Peyer's patch (tissue), 4 donors: ENCODE measurements at regions not wholly inside any gene's neighbourhood (a gene's known extent, or its start where the extent isn't known, plus 50 kb on each side); places are given as distances from the start of the nearest gene placed in this dataset.

ENCODE experiments used
- DNase-seq, 3 donors: peaks; one replicate each; pipeline ENCODE4 v3.0.0-alpha.2; 2017 to 2019
- H3K27ac ChIP-seq, 4 donors: fragments of 200-600 bp; sonication (generic); one replicate each; pipeline ENCODE4 v1.5.1; 2016 to 2019
- H3K27me3 ChIP-seq, 2 donors: fragments of 200-600 bp; sonication (generic); one replicate each; pipeline ENCODE4 v1.5.1; 2019
- H3K36me3 ChIP-seq, 3 donors: fragments of 200-600 bp; sonication (generic); one replicate each; pipeline ENCODE4 v1.5.1; 2016 to 2019
- H3K4me1 ChIP-seq, 4 donors: fragments of 200-600 bp; sonication (generic); one replicate each; pipeline ENCODE4 v1.5.1; 2016 to 2019
- H3K4me3 ChIP-seq, 4 donors: fragments of 200-600 bp; sonication (generic); 1 replicate in 3 of 4; 2 replicates in 1 of 4; pipeline ENCODE4 v1.5.1; 2016 to 2019; ENCODE audit warnings: mild to moderate bottlenecking in 1 of 4
- H3K9me3 ChIP-seq, 4 donors: fragments of 200-600 bp; sonication (generic); one replicate each; pipeline ENCODE4 v1.5.1; 2016 to 2019; ENCODE audit warnings: mild to moderate bottlenecking in 1 of 4
- CTCF ChIP-seq, 6 experiments: fragments of 450-650 bp in 4 of 6; fragments of 200-600 bp in 2 of 6; sonication (generic) in 1 of 6; IDR thresholded peaks; one replicate each; pipeline ENCODE4 v1.5.1; 2017 to 2019; ENCODE audit warnings: antibody characterized with exemption in 6 of 6, mild to moderate bottlenecking in 3 of 6, moderate library complexity in 1 of 6
- POLR2A ChIP-seq, 2 donors: fragments of 450-650 bp; IDR thresholded peaks; one replicate each; pipeline ENCODE4 v1.5.1; 2017; ENCODE audit warnings: antibody characterized with exemption in 2 of 2, mild to moderate bottlenecking in 2 of 2, moderate library complexity in 2 of 2

GRCh38 chr7:47221826-47222225 lies 360.1 kb downstream of the TNS3 start:
- no peak for DNase-seq
- H3K9me3 ChIP-seq, result no peaks in the 10 kb centered on the region
- no peaks in the 10 kb centered on the region for H3K4me1 ChIP-seq
- no peaks in the 10 kb centered on the region for H3K36me3 ChIP-seq
- H3K27me3 ChIP-seq, result no peaks in the 10 kb centered on the region
- H3K4me3 ChIP-seq, result no peak overlapping the region
- H3K27ac ChIP-seq, result no peak overlapping the region
- TF ChIP-seq CTCF (IDR thresholded peaks at IDR 0.05) (no peak), POLR2A (IDR thresholded peaks at IDR 0.05) (no peak)

- Histone ChIP-seq H3K27ac (no peak overlapping the region), H3K4me1 (no peaks in the 10 kb centered on the region), H3K4me3 (no peak overlapping the region), H3K9me3 (no peaks in the 10 kb centered on the region), H3K36me3 (no peaks in the 10 kb centered on the region), H3K27me3 (no peaks in the 10 kb centered on the region)
- no peak for DNase-seq
- no peak for TF ChIP-seq CTCF (IDR thresholded peaks at IDR 0.05)
- no peak for TF ChIP-seq POLR2A (IDR thresholded peaks at IDR 0.05)
Measured at GRCh38 chr7:47218378-47219176, 363.3 kb downstream of the TNS3 start.

- no peak overlapping the region for H3K27ac ChIP-seq
- no peak overlapping the region for H3K4me3 ChIP-seq
- no peak for DNase-seq
- H3K36me3 ChIP-seq, result no peaks in the 10 kb centered on the region
- no peak for TF ChIP-seq CTCF (IDR thresholded peaks at IDR 0.05)
- TF ChIP-seq POLR2A (IDR thresholded peaks at IDR 0.05), result no peak
- no peaks in the 10 kb centered on the region for H3K27me3 ChIP-seq
- no peaks in the 10 kb centered on the region for H3K9me3 ChIP-seq
- no peaks in the 10 kb centered on the region for H3K4me1 ChIP-seq
Measured at GRCh38 chr7:47217570-47218360, 364.1 kb downstream of the TNS3 start.

- H3K27me3 ChIP-seq, result no peaks in the 10 kb centered on the region
- DNase-seq, result no peak
Measured at GRCh38 chr7:47217086-47217485, 364.8 kb downstream of the TNS3 start.

GRCh38 chr7:47216439-47216838 lies 365.5 kb downstream of the TNS3 start:
- DNase-seq, result no peak
- TF ChIP-seq POLR2A (IDR thresholded peaks at IDR 0.05) (no peak), CTCF (IDR thresholded peaks at IDR 0.05) (no peak)
- H3K27ac ChIP-seq, result no peak overlapping the region

More at GRCh38 chr7:47217086-47217485, 364.8 kb downstream of the TNS3 start:
- H3K4me1 ChIP-seq, result no peaks in the 10 kb centered on the region
- no peaks in the 10 kb centered on the region for H3K36me3 ChIP-seq
- TF ChIP-seq POLR2A (IDR thresholded peaks at IDR 0.05), result no peak
- TF ChIP-seq CTCF (IDR thresholded peaks at IDR 0.05), result no peak
- H3K27ac ChIP-seq, result no peak overlapping the region
- H3K4me3 ChIP-seq, result no peak overlapping the region
- no peaks in the 10 kb centered on the region for H3K9me3 ChIP-seq

More at GRCh38 chr7:47216439-47216838, 365.5 kb downstream of the TNS3 start:
- Histone ChIP-seq H3K9me3 (no peaks in the 10 kb centered on the region), H3K4me1 (no peaks in the 10 kb centered on the region), H3K36me3 (no peaks in the 10 kb centered on the region), H3K27me3 (no peaks in the 10 kb centered on the region), H3K4me3 (no peak overlapping the region)
